GM08714 (cell line): ENCODE measurements at regions not wholly inside any gene's neighbourhood (a gene's known extent, or its start where the extent isn't known, plus 50 kb on each side); places are given as distances from the start of the nearest gene placed in this dataset.
"Not testable (repeated sequence)": the region's sequence is repeated elsewhere in the genome, so short reads cannot be mapped to it uniquely, and the experiment has no call there.

ENCODE experiments used
- H3K4me3 ChIP-seq: fragments of 200-500 bp; sonication (Bioruptor generic); 2 replicates; pipeline ENCODE4 v1.5.1; 2014; ENCODE audit warnings: mild to moderate bottlenecking, low read length, inconsistent platforms
- ZNF274 ChIP-seq: IDR thresholded peaks from 2 replicates; pipeline ENCODE4 v1.6.1; 2012; ENCODE audit warnings: mild to moderate bottlenecking, low read depth, low read length

DNA sequence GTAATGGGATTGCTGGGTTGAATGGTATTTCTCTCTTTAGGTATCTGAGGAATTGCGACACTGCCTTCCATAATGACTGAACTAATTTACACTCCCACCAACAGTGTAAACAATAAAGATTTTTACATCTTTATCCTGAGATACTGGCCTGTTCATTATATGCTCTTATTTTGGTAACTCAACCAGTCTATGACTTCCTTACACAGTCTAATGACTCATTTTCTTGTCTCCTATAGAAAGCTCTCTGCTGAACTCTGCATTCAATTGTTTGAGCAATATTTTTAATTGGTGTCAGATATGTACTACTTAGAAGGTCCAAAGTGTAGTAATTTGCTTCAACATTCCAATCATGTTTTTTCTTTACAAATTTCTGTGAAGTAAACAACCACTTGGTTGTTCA, 1351.8 kb downstream of the FSCB start:
- no peak overlapping the region for H3K4me3 ChIP-seq
- no peak for TF ChIP-seq ZNF274

DNA sequence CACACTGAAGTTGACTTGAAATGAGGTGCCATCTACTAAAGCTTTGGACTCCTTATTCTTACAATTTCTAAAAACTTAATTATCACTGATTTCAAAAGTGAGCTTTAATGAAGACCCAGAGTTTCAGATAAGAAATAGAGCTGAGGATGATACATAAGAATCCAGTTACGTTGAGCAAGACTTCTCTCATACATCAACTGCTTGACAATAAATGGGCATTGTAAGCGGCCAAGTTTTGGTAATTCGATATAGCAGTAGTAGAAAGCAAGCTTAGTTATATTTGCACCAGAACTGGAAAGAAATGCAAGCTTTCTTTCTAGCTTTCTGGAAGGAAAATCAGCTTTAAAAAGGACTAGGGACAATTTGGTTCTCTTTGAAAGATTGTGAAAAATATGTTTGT, 1359.6 kb downstream of the FSCB start:
- no peak for TF ChIP-seq ZNF274
- H3K4me3 ChIP-seq = no peak overlapping the region

DNA sequence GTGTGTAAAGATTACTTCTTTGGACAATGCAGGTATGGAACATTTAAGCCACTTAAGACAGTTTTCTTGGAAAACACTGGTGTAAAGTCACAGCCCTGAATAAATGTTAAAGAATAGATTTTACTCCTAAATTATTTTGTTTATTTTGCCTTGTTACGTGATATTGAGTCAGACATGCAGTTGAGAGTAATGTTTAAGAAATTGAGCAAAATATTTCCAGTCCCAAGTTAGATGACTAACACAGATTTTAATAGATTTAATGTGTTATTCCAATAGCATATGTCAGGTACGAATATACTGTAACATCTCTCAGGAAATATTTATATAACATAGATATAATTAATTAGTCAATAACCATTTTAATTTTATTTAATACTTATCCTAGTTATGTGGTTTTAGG, 1361.7 kb downstream of the FSCB start:
- TF ChIP-seq ZNF274 = no peak
- no peak overlapping the region for H3K4me3 ChIP-seq

DNA sequence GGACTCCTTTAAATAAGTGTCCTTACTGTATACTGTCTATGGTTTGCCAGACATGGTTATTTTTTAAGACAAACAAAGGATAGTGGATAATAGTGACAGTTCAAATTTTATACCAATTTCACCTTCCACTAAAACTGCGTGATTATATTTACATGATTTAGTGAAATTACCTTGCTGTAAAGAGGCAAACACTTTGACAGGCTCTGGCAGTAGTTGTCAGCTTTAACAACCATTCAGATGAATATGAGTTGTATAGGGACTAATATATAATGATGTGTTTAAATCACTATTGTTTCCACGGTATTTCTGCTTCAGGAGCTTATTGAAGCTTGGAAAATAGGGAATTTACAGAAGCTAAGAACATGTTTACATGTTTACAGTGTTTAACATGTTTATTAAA, 1364.0 kb downstream of the FSCB start:
- H3K4me3 ChIP-seq = no peak overlapping the region
- TF ChIP-seq ZNF274 = no peak

DNA sequence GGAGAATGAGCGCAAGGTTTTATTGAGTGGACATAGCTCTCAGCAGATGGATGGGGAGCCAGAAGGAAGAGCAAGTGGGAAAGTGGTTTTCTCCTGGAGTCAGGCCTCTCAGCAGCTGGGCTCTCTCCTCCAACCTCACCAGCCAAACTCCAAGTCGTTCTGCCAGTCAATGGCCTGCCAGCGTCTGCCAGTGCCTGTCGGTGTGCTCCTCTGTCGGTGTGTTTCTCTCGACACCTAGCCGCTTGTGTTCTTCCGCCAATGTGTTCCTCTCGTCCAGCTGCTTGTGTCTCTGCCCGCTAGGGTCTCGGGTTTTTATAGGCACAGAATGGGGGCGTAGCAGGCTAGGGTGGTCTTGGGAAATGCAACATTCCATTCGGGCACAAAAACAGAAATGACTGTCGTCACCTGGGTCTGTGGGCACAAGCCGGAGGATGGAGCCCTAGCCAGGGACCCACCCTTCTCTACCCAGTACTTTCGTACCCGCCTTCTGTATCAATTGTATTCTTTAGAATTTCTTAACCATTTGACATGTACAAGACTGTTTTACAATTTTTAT, 1365.4 kb downstream of the FSCB start:
- no peak overlapping the region for H3K4me3 ChIP-seq
- TF ChIP-seq ZNF274 = no peak

DNA sequence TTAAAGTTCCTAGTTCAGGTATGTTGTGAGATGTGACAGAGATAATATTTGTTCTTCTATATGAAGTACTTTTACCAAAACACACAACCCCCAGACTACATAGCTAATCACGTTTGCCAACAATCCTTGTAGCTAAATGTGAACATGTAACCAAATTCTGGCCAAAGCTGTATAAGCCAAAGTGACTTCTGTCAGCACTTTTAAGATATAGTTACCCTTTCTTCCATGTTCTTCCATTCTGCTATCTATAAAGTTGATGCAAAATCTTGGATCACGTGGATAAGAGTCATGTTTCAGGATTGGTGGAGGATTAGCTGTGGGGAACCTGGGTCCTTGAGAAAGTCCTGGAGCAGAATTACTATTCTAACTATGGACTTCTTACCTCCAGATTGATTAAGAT, 1366.6 kb downstream of the FSCB start:
- TF ChIP-seq ZNF274 = no peak
- no peak overlapping the region for H3K4me3 ChIP-seq

DNA sequence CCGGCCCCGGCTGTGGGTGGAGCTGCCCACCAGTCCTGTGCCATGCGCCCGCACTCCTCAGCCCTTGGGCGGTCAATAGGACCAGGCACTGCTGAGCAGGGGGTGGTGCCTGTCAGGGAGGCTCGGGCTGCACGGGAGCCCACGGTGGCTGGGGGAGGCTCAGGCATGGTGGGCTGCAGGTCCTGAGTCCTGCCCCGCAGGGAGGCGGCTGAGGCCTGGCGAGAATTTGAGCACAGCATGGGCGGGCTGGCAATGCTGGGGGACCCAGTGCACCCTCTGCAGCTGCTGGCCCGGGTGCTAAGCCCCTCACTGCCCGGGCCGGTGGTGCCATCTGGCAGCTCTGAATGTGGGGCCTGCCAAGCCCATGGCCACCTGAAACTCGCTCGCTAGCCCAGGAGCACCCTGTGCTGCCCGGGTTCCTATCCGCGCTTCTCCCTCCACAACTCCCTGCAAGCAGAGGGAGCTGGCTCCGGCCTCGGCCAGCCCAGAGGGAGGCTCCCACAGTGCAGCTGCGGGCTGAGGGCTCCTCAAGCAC, 1371.1 kb downstream of the FSCB start:
- no peak overlapping the region for H3K4me3 ChIP-seq
- no peak for TF ChIP-seq ZNF274

DNA sequence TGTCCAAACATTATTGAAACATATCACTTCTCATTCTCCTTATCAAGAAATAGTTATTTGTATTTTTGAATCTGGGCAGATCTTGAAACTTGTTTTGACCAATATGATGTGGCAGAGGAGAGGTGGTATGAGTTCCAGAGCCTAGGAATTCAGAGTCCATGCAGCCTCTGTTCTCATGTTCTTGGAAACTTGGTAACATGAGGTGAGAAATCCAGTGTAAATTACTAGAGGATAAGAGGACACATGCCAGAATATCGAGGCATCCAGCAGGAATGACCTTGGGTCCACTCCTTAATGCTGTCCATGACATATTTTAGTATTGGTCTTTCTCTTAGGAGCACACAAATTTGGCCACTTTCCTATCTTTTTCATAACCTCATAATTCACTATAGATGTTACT, 1374.6 kb downstream of the FSCB start:
- no peak for TF ChIP-seq ZNF274
- H3K4me3 ChIP-seq = no peak overlapping the region

DNA sequence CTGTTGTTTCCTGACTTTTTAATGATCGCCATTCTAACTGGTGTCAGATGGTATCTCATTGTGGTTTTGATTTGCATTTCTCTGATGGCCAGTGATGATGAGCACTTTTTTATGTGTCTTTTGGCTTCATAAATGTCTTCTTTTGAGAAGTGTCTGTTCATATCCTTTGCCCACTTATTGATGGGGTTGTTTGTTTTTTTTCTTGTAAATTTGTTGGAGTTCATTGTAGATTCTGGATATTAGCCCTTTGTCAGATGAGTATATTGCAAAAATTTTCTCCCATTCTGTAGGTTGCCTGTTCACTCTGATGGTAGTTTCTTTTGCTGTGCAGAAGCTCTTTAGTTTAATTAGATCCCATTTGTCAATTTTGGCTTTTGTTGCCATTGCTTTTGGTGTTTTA, 1378.7 kb downstream of the FSCB start:
- H3K4me3 ChIP-seq = not testable (repeated sequence)

DNA sequence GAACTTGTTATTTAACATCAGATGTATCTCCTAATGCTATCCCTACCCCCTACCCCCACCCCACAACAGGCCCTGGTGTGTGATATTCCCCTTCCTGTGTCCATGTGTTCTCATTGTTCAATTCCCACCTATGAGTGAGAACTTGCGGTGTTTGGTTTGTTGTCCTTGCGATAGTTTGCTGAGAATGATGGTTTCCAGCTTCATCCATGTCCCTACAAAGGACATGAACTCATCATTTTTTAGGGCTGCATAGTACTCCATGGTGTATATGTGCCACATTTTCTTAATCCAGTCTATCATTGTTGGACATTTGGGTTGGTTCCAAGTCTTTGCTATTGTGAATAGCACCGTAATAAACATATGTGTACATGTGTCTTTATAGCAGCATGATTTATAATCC, 1379.2 kb downstream of the FSCB start:
- H3K4me3 ChIP-seq = not testable (repeated sequence)

DNA sequence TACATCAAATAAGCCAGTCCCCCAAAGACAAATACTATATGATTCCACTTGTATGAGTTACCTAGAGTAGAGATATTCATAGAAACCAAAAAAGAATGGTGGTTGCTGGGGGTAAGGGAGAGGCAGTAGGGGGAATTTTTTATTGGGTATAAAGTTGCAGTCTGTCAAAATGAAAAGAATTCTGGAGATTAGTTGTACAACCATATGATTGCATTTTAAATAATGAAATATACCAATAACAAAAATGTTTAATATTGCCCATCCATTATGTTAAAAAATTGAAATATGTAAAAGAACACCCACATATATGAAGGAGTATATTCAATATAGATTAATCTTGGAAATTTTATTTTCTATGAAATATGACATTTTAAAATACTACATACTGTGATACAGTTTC, 1383.5 kb downstream of the FSCB start:
- no peak overlapping the region for H3K4me3 ChIP-seq

DNA sequence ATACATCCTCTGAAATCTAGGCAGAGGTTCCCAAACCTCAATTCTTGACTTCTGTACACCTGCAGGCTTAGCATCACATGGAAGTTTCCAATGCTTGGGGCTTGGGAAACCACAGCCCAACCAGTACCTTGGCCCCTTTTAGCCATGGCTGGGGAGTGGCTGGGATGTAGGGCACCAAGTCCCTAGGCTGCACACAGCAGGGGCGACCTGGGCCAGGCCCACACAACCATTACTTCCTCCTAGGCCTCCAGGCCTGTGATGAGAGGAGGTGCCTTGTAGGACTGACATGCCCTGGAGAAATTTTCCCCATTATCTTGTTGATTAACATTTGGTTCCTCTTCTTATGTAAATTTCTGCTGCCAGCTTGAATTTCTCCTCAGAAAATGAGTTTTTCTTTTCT, 1387.4 kb downstream of the FSCB start:
- no peak overlapping the region for H3K4me3 ChIP-seq
- no peak for TF ChIP-seq ZNF274

More for the DNA sequence above, 1383.5 kb downstream of the FSCB start:
- no peak for TF ChIP-seq ZNF274

DNA sequence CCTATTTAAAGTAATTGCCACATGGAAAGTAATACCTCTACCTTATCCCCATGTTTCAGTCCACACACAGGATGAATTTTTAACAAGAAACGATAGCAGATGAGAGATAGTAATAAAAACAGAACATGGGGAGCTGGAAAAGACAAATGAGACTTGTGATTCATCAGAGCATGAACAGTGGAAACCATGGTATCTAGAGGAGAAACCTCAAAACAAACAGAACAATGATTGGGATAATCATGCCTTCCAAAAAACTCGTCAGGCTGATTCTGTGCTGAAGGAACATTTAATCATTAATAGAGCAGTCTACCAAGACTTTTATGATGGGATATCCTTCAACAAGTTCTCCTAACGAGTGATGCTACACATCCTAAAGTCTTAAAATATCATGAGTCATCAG, 1390.7 kb downstream of the FSCB start:
- no peak overlapping the region for H3K4me3 ChIP-seq
- no peak for TF ChIP-seq ZNF274

DNA sequence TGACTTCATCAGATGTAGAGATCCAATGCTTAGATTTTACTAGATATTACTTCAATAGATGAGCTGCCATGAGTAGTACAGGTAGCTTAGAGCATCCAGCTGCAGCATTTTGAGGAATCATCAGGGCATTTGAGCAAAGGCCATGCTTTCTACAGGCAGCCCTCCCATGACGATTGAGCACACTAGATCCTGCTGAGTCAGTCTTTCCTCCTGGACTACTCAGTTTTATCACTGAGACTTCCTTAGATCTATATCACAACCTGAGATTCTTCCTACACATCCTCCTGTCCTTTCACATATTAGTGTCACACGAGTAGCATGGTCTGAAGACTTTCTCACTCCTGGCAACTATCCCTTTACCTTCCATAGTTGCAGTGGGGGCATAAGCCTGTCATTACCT, 1401.8 kb downstream of the FSCB start:
- H3K4me3 ChIP-seq = no peak overlapping the region
- TF ChIP-seq ZNF274 = no peak

DNA sequence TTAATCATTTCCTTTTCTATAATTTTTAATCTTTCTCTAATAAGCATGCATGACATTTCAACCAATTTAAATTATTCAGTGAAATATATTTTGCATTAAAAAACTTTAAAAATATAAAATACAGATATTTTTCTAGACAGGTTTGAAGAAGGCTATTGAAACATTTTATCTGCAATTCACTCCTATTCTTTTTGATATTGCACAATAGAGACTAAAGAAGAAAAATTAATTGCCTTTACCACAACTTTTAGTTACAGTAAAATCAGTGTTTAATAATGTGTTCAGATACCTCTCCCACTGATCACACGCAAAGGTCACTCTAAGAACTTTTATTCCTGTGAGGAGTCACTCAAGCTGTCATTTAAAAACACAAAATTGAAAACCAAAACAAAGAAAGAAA, 1416.7 kb downstream of the FSCB start:
- no peak for TF ChIP-seq ZNF274
- H3K4me3 ChIP-seq = no peak overlapping the region

DNA sequence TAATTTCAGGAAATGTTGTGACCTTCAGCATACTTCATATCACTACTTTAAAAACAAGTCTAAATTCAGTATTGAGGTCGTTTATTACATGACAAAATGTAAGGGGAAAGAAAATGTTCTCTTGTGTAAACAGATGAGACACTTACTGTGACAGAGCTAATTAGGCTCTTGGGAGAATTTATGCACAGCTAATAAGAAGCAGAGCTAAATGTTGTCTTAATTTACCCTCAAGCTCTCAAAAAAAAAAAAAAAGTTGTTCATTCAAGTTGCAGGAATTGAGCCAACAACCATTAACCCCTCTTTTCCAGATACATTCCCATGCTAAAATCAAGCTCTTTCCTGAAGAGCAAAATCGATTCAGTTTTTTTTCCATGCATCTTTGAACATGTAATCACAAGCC, 1419.4 kb downstream of the FSCB start:
- no peak overlapping the region for H3K4me3 ChIP-seq
- no peak for TF ChIP-seq ZNF274
